HEK293T (cell line): ENCODE measurements at regions not wholly inside any gene's neighbourhood (a gene's known extent, or its start where the extent isn't known, plus 50 kb on each side); places are given as distances from the start of the nearest gene placed in this dataset.

Source experiments
- CTCF ChIA-PET: fragments of 350-600 bp; formaldehyde crosslinking; extraction: SDS; loops from one replicate; lab custom pipeline; 2021; ENCODE audit warnings: antibody characterized with exemption, inconsistent platforms; lab: Yijun Ruan, JAX
- POLR2A ChIA-PET: fragments of 350-600 bp; formaldehyde crosslinking; extraction: SDS; loops from one replicate; lab custom pipeline; 2020; ENCODE audit warnings: antibody characterized with exemption, inconsistent platforms; lab: Yijun Ruan, JAX
- DNase-seq: peaks from one replicate; pipeline ENCODE4 v3.0.0; 2012; ENCODE audit warnings: mixed read lengths; ENCODE audit errors: extremely low spot score
- ARNT ChIP-seq: fragments of 450-650 bp; IDR thresholded peaks from 2 replicates; pipeline ENCODE4 v1.6.1; 2017; ENCODE audit warnings: mild to moderate bottlenecking
- BHLHE40 ChIP-seq: fragments of 450-650 bp; IDR thresholded peaks from 2 replicates; pipeline ENCODE4 v1.6.1; 2016; ENCODE audit warnings: mild to moderate bottlenecking, moderate library complexity, borderline replicate concordance
- CTBP1 ChIP-seq: fragments of 450-650 bp; IDR thresholded peaks from 2 replicates; pipeline ENCODE4 v1.6.1; 2016; ENCODE audit warnings: borderline replicate concordance
- ELF4 ChIP-seq: fragments of 450-650 bp; IDR thresholded peaks from 2 replicates; pipeline ENCODE4 v1.6.1; 2017; ENCODE audit warnings: antibody characterized with exemption
- FOXA1 ChIP-seq: fragments of 450-650 bp; IDR thresholded peaks from 2 replicates; pipeline ENCODE4 v1.6.1; 2016; ENCODE audit warnings: mild to moderate bottlenecking
- FOXK2 ChIP-seq: fragments of 450-650 bp; IDR thresholded peaks from 2 replicates; pipeline ENCODE4 v1.6.1; 2016; ENCODE audit warnings: mild to moderate bottlenecking
- FOXM1 ChIP-seq: fragments of 450-650 bp; IDR thresholded peaks from 2 replicates; pipeline ENCODE4 v1.6.1; 2017; ENCODE audit warnings: mild to moderate bottlenecking, borderline replicate concordance
- HDGF ChIP-seq: fragments of 450-650 bp; IDR thresholded peaks from 2 replicates; pipeline ENCODE4 v1.6.1; 2017; ENCODE audit warnings: antibody characterized with exemption, borderline replicate concordance
- L3MBTL2 ChIP-seq: fragments of 450-650 bp; conservative IDR thresholded peaks from 2 replicates; pipeline ENCODE4 v1.6.1; 2016; ENCODE audit warnings: mild to moderate bottlenecking
- LEF1 ChIP-seq: fragments of 450-650 bp; IDR thresholded peaks from 2 replicates; pipeline ENCODE4 v1.6.1; 2017; ENCODE audit warnings: mild to moderate bottlenecking, borderline replicate concordance
- NFRKB ChIP-seq: fragments of 450-650 bp; IDR thresholded peaks from 2 replicates; pipeline ENCODE4 v1.6.1; 2016; ENCODE audit warnings: mild to moderate bottlenecking, moderate library complexity
- SP1 ChIP-seq: fragments of 450-650 bp; IDR thresholded peaks from 2 replicates; pipeline ENCODE4 v1.6.1; 2017
- SUZ12 ChIP-seq: fragments of 450-650 bp; IDR thresholded peaks from 2 replicates; pipeline ENCODE4 v1.6.1; 2016; ENCODE audit warnings: mild to moderate bottlenecking
- TARDBP ChIP-seq: fragments of 450-650 bp; IDR thresholded peaks from 2 replicates; pipeline ENCODE4 v1.6.1; 2016
- ZNF384 ChIP-seq: fragments of 450-650 bp; IDR thresholded peaks from 2 replicates; pipeline ENCODE4 v1.6.1; 2016
- TF ChIP-seq, protein P1 (sequence below): fragments of 450-650 bp; IDR thresholded peaks from 2 replicates; pipeline ENCODE4 v1.6.1; 2016

DNA sequence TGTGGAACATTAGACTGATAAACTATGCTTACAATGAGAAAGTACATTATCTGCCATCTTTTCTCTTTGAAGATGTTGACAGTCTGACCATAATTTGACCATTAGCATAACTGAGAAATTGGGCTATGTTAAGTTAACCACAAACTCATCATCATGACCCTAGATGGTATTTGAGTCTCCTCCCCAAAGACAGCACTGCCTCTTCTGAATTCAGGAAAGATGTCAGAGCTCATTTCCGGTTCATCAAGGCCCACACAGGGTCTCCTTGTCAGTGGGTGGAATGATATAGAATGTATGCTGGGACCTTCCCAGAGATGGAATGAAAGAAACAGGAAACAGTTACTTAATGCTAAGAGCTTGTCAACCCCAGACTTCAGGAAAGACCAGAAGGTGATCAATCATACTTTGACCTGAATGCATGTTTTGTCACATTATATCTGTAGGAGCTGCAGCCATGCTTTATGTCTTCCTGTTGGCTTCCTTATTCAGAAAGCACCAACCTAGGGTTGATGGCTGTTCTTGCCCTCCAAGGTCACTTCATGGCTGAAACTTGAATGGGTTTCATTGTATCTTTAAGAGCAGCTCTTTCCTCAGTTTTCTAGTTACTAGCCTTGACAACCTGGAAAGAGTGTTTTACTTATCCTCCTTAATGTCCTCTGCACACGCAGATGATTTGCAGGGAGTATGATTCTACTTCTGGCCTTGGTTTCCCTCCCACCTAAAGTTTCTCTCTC is 99.1 kb upstream of the NEUROD1 start:
- ChIA-PET POLR2A (interaction anchor here (1.5 kb wide), 1 partner anchor 113 kb away, joined by 5 read pairs; no protein-coding TSS in a partner anchor), CTCF (interaction anchor here (0.6 to 1.2 kb wide), 3 partner anchors 9 to 86 kb away, joined by 3 to 4 read pairs (median 3); no protein-coding TSS in a partner anchor)
- TF ChIP-seq FOXK2: no peak
- TF ChIP-seq FOXM1: no peak
- TF ChIP-seq FOXA1: no peak
- no peak for TF ChIP-seq ARNT
- TF ChIP-seq ELF4: no peak
- TF ChIP-seq BHLHE40: no peak
- no peak for TF ChIP-seq SUZ12
- TF ChIP-seq TARDBP: no peak
- no peak for TF ChIP-seq SP1
- no peak for TF ChIP-seq L3MBTL2
- TF ChIP-seq ZNF384: no peak
- TF ChIP-seq NFRKB: no peak
- TF ChIP-seq, protein P1, sequence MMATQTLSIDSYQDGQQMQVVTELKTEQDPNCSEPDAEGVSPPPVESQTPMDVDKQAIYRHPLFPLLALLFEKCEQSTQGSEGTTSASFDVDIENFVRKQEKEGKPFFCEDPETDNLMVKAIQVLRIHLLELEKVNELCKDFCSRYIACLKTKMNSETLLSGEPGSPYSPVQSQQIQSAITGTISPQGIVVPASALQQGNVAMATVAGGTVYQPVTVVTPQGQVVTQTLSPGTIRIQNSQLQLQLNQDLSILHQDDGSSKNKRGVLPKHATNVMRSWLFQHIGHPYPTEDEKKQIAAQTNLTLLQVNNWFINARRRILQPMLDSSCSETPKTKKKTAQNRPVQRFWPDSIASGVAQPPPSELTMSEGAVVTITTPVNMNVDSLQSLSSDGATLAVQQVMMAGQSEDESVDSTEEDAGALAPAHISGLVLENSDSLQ: no peak
- no peak for TF ChIP-seq CTBP1
- TF ChIP-seq LEF1: no peak
- TF ChIP-seq HDGF: no peak
- DNase-seq: no peak

DNA sequence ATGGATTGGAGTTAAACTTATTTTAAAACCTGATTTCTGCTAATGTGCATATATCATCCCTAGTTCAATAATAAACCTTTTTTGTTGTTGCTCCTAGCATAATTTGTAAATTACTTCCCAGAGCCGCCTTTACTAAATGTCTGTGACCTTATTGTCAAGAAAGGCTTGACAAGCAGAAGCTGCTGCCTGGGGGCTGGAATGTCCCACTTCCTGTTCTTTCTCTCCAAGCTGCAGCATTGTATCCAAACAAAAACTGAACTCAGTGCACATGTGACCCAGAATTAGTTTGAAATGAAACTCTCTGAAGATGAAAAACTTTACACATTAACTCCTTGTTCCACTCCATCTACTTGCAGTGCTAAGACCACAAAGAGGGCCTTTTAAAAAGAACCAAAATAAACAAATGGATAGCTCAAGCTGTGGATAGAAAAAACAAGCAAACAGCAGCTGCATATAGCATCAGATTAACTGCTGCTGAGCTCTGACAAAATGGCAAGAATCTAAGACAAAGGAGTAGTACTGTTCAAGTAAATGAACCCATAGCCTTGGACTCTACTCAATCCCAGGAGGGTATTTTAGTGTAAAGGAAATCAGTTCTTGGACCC is 99.8 kb upstream of the NEUROD1 start:
- ChIA-PET POLR2A (interaction anchor here (1.5 kb wide), 1 partner anchor 112 kb away, joined by 5 read pairs; no protein-coding TSS in a partner anchor), CTCF (interaction anchor here (1.0 to 1.2 kb wide), 2 partner anchors 11 to 85 kb away, joined by 3 read pairs; no protein-coding TSS in a partner anchor)
- no peak for DNase-seq
- no peak for TF ChIP-seq SUZ12
- no peak for TF ChIP-seq BHLHE40
- no peak for TF ChIP-seq TARDBP
- TF ChIP-seq ELF4: no peak
- TF ChIP-seq SP1: no peak
- TF ChIP-seq L3MBTL2: no peak
- TF ChIP-seq FOXM1: no peak
- TF ChIP-seq ZNF384: no peak
- no peak for TF ChIP-seq LEF1
- no peak for TF ChIP-seq HDGF
- TF ChIP-seq CTBP1: no peak
- TF ChIP-seq FOXK2: no peak
- TF ChIP-seq NFRKB: no peak
- TF ChIP-seq, protein P1: no peak
- no peak for TF ChIP-seq FOXA1

DNA sequence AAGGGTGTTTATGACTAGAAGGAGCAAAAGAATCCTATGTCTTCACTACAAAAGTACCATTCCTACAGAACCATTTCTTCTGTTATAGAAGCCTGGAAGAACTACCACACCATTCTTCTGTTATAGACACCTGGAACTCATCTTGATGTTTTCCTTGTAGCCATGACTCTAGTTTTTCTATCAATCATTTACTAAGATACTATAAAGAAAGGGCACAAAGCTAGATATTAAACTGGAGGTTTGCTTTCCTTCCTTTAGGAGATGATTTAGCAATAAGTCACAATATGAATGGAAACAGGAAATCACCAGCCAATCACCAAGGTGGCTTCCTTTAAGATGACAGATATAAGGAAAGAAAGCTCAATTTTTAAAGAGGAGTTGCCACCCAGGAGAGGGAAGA is 100.3 kb upstream of the NEUROD1 start:
- ChIA-PET POLR2A (interaction anchor here (1.5 kb wide), 1 partner anchor 112 kb away, joined by 5 read pairs; no protein-coding TSS in a partner anchor), CTCF (interaction anchor here (1.2 kb wide), 1 partner anchor 85 kb away, joined by 3 read pairs; no protein-coding TSS in a partner anchor)
- no peak for DNase-seq
- no peak for TF ChIP-seq ARNT
- TF ChIP-seq ELF4: no peak
- no peak for TF ChIP-seq BHLHE40
- no peak for TF ChIP-seq CTBP1
- no peak for TF ChIP-seq LEF1
- TF ChIP-seq TARDBP: no peak
- TF ChIP-seq HDGF: no peak
- TF ChIP-seq SUZ12: no peak
- no peak for TF ChIP-seq L3MBTL2
- TF ChIP-seq FOXK2: no peak
- no peak for TF ChIP-seq FOXM1
- TF ChIP-seq NFRKB: no peak
- TF ChIP-seq FOXA1: no peak
- TF ChIP-seq, protein P1: no peak
- no peak for TF ChIP-seq ZNF384
- no peak for TF ChIP-seq SP1

DNA sequence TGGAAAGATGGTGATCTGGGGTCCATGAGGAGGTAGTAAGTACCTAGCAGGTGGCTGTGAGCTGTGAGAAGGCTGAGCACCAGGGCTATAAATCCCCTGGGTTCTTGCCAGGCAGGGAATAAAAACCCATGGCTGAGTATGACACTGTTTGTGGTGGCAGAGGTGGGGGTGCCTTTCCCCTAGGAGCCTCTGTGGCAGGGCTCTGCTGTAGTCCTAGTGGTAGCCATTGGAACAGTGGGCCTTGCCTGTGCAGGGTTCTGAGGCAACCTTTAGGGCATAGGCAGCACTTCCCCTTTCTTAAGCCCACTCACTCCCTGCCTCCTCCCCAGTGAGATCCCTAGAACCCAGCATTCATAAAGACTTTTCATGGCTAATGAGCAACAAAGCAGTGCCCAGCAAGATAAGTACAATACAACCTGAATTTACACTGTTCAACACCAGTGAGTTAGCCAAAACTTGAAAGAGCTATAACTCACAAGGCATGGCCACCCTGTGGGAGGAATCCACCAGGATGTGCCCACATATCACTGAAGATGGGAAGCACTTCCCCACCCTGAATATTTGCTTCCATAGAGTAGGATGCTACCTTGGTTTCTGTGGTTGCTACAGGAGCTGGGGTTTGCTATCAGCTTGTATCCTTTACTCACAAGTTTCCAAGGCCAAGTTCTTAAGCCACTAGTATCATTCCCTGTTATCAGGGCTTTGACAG is 100.9 kb upstream of the NEUROD1 start:
- TF ChIP-seq ARNT (no peak), BHLHE40 (no peak), L3MBTL2 (no peak), FOXK2 (no peak), FOXM1 (no peak), TARDBP (no peak), ELF4 (no peak), FOXA1 (no peak), NFRKB (no peak), HDGF (no peak), ZNF384 (no peak)
- TF ChIP-seq, protein P1: no peak
- peak; percentile 20 for DNase-seq
- ChIA-PET POLR2A (interaction anchor here (0.7 kb wide), 1 partner anchor 82 kb away, joined by 3 read pairs; no protein-coding TSS in a partner anchor), CTCF (no interaction called here)
